Esophagus (tissue), 2 donors: ENCODE measurements at regions not wholly inside any gene's neighbourhood (a gene's known extent, or its start where the extent isn't known, plus 50 kb on each side); places are given as distances from the start of the nearest gene placed in this dataset.
A peak's percentile ranks its signal among the peaks of the same experiment; 100 is the strongest.
"Not testable (repeated sequence)": the region's sequence is repeated elsewhere in the genome, so short reads cannot be mapped to it uniquely, and the experiment has no call there.

Experiments used
- H3K27ac ChIP-seq, 2 donors: one replicate each; pipeline ENCODE4 v1.5.1; 2013; ENCODE audit warnings: low read depth in 2 of 2, mild to moderate bottlenecking in 2 of 2, inconsistent platforms in 1 of 2, low read length in 1 of 2, moderate library complexity in 1 of 2
- H3K27me3 ChIP-seq, 2 donors: one replicate each; pipeline ENCODE4 v1.6.1; 2013; ENCODE audit warnings: low read length in 2 of 2, control low read depth in 1 of 2, mild to moderate bottlenecking in 1 of 2; ENCODE audit not compliant: insufficient read depth in 2 of 2, control insufficient read depth in 1 of 2
- H3K36me3 ChIP-seq, 2 donors: one replicate each; pipeline ENCODE4 v1.6.1; 2013; ENCODE audit warnings: low read length in 1 of 2; ENCODE audit not compliant: control insufficient read depth in 2 of 2, insufficient read depth in 2 of 2
- H3K4me1 ChIP-seq, 2 donors: one replicate each; pipeline ENCODE4 v1.6.1; 2013; ENCODE audit warnings: low read length in 1 of 2; ENCODE audit not compliant: control insufficient read depth in 2 of 2, insufficient read depth in 2 of 2
- H3K4me3 ChIP-seq, 2 donors: one replicate each; pipeline ENCODE4 v1.5.1; 2013; ENCODE audit warnings: low read length in 2 of 2, mild to moderate bottlenecking in 2 of 2, low read depth in 1 of 2, moderate library complexity in 1 of 2
- H3K9me3 ChIP-seq, 2 donors: one replicate each; pipeline ENCODE4 v1.6.1; 2013; ENCODE audit warnings: mild to moderate bottlenecking in 2 of 2, low read depth in 1 of 2, low read length in 1 of 2, moderate library complexity in 1 of 2; ENCODE audit not compliant: control insufficient read depth in 2 of 2, insufficient read depth in 1 of 2
- WGBS, 2 donors: extraction: QIAGEN DNeasy Blood & Tissue Kit; methylation state at CpG; one replicate each; pipeline ENCODE4 v1.1.7; 2013; 5-methylcytosine and 5-hydroxymethylcytosine counted together
- donor health status: healthy with polysubstance abuse.
- donor health status: Bipolar disorder and iron deficiency.

DNA sequence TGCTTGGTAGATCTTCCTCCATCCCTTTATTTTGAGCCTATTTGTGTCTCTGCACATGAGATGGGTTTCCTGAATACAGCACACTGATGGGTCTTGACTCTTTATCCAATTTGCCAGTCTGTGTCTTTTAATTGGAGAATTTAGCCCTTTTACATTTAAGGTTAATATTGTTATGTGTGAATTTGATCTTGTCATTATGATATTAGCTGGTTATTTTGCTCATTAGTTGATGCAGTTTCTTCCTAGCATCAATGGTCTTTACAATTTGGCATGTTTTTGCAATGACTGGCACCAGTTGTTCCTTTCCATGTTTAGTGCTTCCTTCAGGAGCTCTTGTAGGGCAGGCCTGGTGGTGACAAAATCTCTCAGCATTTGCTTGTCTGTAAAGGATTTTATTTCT, 72.4 kb downstream of the HNRNPD start:
- H3K4me3 ChIP-seq, H3K27ac ChIP-seq, H3K4me1 ChIP-seq, H3K9me3 ChIP-seq, H3K36me3 ChIP-seq, H3K27me3 ChIP-seq: not testable (repeated sequence)

DNA sequence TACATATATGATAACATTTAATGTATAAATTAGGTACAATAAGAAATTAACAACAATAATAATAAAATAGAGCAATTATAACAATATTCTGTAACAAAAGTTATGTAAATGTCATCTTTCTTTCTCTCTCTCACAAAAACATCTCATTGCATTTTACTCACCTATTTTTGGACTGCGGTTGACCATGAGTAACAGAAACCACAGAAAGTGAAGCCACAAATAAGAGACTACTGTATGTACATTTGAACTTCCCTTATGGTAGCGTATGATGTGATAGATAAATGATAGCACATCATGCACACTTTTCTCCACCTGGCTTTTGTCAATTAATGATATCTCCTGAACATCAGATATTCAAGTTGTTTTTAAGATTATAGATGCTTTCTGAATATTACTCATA, 80.5 kb downstream of the HNRNPD start:
- Histone ChIP-seq H3K27me3 (no peaks in the 10 kb centered on the region), H3K36me3 (no peaks in the 10 kb centered on the region), H3K9me3 (no peaks in the 10 kb centered on the region), H3K4me3 (no peak overlapping the region), H3K4me1 (no peaks in the 10 kb centered on the region), H3K27ac (no peak overlapping the region)
- WGBS, 2 donors = 69 to 73% methylated on average over 2 of the region's 2 CpGs

DNA sequence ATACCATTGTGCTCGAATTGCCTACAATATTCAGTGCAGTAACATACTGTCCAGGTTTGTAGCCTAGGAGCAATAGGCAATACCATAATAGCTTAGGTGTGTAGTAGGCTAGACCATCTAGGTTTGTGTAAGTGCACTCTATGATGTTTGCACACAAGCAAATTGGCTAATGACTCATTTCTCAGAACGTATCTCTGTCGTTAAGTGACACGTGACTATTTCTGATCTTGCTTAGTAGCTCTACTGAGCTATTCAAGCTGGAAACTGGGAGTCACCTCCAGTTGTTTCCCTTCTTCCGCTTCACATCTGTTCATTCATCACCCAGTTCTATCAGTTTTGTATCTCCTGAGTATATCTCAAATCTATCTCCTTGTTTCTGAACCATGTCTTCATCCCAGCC, 86.1 kb downstream of the HNRNPD start:
- WGBS, 2 donors = 59 to 61% methylated on average over 5 of the region's 5 CpGs
- no peaks in the 10 kb centered on the region for H3K36me3 ChIP-seq

DNA sequence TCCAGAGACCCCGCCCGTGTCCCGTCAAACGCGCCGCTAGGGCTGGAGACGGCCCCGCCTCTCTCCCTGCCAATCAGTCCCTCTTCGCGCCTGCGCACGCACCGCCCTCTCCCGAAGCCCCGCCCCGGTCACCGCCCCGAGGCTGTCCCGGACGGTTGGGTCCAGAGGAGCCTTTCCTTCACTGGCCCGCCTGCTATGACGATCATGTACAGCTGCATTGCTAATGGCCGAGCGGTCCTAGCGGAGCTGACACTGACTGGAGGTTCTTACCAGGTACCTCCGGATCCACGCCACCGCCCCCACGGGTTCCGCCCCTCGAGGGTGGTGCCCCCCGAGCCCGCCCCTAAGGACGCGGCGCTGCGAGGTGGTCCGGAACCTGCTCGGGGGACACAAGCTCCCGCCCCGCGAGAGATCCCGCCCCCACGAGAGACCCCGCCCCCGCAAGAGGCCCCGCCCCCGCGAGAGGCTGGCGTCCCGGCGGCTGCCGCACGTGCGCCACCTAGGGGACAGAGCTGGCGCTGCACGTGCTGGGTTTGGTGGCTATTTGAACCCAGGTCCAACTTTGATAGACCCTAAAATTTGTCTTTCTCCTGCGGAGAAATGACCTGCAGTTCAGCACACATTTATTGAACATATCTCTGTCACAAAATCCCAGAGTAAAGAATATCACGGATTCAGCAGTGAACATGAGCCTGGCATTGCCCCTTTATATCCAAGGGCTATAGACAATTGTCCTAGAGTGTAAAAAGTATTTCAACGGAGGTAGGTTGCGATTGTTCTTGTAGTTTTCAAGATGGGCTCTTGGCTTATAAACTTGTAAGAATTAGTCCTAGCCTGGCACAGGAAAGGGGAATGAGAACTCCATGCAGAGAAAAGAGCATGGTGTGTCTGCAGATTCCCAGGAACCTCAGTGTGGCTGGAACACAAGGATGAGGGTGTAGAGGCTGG, 88.7 kb downstream of the HNRNPD start:
- H3K27me3 ChIP-seq = no peaks in the 10 kb centered on the region
- H3K4me1 ChIP-seq = peaks cover 0 to 2% of the 10 kb centered on the region in 2 donors
- no peaks in the 10 kb centered on the region for H3K36me3 ChIP-seq
- peak overlapping the region; percentile 36 to 39 for H3K4me3 ChIP-seq
- WGBS, 2 donors = 2% methylated on average over 61 of the region's 61 CpGs
- H3K9me3 ChIP-seq = no peaks in the 10 kb centered on the region
- H3K27ac ChIP-seq = peak overlapping the region; percentile 74 to 77

More for the DNA sequence above, 86.1 kb downstream of the HNRNPD start:
- no peaks in the 10 kb centered on the region for H3K9me3 ChIP-seq
- H3K27ac ChIP-seq = no peak overlapping the region
- peaks cover 0 to 2% of the 10 kb centered on the region in 2 donors for H3K4me1 ChIP-seq
- no peak overlapping the region for H3K4me3 ChIP-seq
- H3K27me3 ChIP-seq = no peaks in the 10 kb centered on the region

DNA sequence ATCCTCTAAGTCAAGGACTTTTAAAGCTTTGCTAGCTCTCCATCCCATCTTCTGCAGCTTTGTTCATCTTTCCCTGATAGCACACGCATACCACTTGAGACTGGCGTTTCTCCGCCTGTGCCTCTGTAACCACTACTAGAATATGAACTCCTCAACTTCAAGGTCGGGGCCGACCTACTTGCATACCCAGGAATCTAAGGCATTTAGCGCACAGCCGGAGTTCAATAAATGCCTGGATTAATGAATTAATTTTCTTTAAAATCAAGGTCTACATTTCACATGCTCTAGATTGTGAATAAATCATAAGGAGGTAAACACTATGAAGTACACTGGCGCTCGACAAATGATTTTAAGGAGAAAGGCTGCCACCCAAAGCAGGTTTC, 89.3 kb downstream of the HNRNPD start:
- 5% methylated on average over 9 of the region's 9 CpGs for WGBS, 2 donors
- no peaks in the 10 kb centered on the region for H3K27me3 ChIP-seq
- H3K9me3 ChIP-seq = no peaks in the 10 kb centered on the region
- peak overlapping the region; percentile 36 to 39 for H3K4me3 ChIP-seq
- peak overlapping the region in 1 of 2 donors; percentile 45 for H3K27ac ChIP-seq
- H3K36me3 ChIP-seq = no peaks in the 10 kb centered on the region
- H3K4me1 ChIP-seq = peaks cover 0 to 2% of the 10 kb centered on the region in 2 donors

DNA sequence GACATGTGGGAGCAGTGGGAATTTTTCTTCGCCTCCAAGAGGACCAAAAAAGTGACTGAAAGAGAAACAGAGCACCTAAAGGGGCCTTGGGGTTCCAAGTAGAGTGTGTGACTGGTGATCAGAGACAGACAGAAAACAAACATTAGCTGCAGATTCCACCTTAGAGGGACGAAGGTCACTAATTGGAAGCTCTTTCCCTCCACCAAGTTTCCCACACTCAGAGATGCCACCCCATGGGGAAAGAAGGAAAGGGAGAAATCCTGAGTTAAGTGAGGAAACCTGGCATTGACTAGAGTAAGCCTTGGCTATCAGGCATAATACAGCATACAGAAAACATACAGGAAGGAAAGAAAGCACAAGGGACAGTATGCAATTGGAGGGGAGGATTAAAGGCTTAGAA, 90.9 kb downstream of the HNRNPD start:
- Histone ChIP-seq H3K4me3 (no peak overlapping the region), H3K27me3 (no peaks in the 10 kb centered on the region), H3K9me3 (no peaks in the 10 kb centered on the region), H3K36me3 (no peaks in the 10 kb centered on the region), H3K4me1 (peaks cover 0 to 2% of the 10 kb centered on the region in 2 donors), H3K27ac (no peak overlapping the region)
- WGBS, 2 donors = 54 to 64% methylated on average over 2 of the region's 2 CpGs

DNA sequence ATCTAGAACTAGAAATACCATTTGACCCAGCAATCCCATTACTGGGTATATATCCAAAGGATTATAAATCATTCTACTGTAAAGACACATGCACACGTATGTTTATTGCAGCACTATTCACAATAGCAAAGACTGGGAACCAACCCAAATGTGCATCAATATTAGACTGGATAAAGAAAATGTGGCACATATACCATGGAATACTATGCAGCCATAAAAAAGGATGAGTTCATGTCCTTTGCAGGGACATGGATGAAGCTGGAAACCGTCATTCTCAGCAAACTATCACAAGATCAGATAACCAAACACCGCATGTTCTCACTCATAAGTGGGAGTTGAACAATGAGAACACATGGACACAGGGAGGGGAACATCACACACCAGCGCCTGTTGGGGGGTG, 94.2 kb downstream of the HNRNPD start:
- not testable (repeated sequence) for H3K4me1 ChIP-seq, H3K36me3 ChIP-seq, H3K27me3 ChIP-seq, H3K9me3 ChIP-seq, H3K27ac ChIP-seq, H3K4me3 ChIP-seq
- 88% methylated on average over 4 of the region's 4 CpGs for WGBS, 2 donors

DNA sequence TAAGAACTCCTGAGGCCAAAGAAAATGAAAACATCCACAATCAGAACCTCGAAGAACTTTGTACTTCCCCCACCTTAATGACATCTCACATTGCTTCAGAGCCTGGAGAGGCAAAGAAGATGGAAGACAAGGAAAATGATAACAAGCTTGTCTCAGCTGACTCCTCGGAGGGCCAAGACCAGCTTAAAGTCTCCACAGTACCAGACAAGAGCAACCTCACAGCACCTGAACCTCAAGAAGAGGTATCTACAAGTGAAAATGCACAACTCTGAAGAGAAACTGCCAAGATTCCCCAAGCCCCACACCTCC, 97.5 kb downstream of the HNRNPD start:
- Histone ChIP-seq H3K9me3 (no peaks in the 10 kb centered on the region), H3K36me3 (no peaks in the 10 kb centered on the region), H3K4me3 (no peak overlapping the region), H3K27ac (no peak overlapping the region), H3K27me3 (no peaks in the 10 kb centered on the region), H3K4me1 (no peaks in the 10 kb centered on the region)
- 91 to 95% methylated on average over 2 of the region's 2 CpGs for WGBS, 2 donors

DNA sequence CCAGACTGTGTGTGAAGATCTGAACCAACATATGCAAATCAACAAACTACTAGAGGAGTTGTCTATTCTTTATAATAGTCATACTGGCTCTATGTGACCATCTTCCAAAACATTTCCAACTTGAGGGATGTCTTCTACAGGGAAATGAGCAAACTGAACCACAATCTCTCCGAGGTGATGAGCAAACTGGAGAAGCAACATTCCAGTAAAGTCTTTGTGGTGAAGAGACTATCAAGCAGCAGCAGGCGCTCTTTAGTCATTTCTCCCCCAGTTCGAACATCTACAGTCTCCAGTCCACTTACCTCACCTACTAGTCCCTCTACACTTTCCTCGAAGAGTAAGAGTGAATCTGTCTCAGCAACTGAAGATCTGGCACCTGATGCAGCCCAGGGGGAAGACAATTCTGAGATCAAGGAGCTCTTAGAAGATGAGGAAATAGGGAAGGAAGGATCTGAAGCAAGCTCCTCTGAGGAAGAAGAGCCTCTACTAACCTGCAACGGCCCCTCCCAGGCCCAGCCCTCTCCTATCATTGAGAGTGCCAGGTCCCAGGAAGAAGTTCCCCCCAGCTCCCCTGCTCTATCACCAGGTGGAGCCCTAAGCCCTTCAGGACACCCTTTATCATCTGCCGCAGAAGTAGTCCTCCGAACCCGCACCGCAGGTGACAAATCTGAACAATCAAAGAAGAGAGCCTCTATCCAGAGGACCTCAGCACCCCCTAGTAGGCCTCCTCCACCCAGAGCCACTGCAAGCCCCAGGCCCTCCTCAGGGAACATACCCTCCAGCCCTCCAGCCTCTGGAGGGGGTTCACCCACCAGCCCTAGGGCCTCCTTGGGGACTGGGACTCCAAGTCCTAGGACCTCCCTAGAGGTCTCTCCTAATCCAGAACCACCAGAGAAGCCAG, 98.1 kb downstream of the HNRNPD start:
- 78 to 87% methylated on average over 9 of the region's 9 CpGs for WGBS, 2 donors
- no peaks in the 10 kb centered on the region for H3K4me1 ChIP-seq

More for the DNA sequence above, 98.1 kb downstream of the HNRNPD start:
- Histone ChIP-seq H3K36me3 (no peaks in the 10 kb centered on the region), H3K27me3 (no peaks in the 10 kb centered on the region), H3K9me3 (no peaks in the 10 kb centered on the region), H3K4me3 (no peak overlapping the region), H3K27ac (no peak overlapping the region)
